Liver (tissue), 8 donors: ENCODE measurements at regions not wholly inside any gene's neighbourhood (a gene's known extent, or its start where the extent isn't known, plus 50 kb on each side); places are given as distances from the start of the nearest gene placed in this dataset.

ENCODE experiments used
- DNase-seq: peaks from one replicate; pipeline ENCODE4 v3.0.0-alpha.2; 2017; ENCODE audit warnings: low spot score
- H3K27ac ChIP-seq, 2 donors: one replicate each; pipeline ENCODE4 v1.7.0; 2013; ENCODE audit warnings: inconsistent platforms in 2 of 2, low read length in 2 of 2, control low read depth in 1 of 2, low read depth in 1 of 2, mild to moderate bottlenecking in 1 of 2
- H3K27me3 ChIP-seq, 4 donors: one replicate each; pipeline versions ENCODE4 v1.6.1 to v1.7.0; 2013; ENCODE audit warnings: low read length in 3 of 4, inconsistent platforms in 1 of 4, mild to moderate bottlenecking in 1 of 4, moderate library complexity in 1 of 4; ENCODE audit not compliant: control insufficient read depth in 4 of 4, insufficient read depth in 4 of 4
- H3K36me3 ChIP-seq, 4 donors: one replicate each; pipeline versions ENCODE4 v1.6.1 to v1.7.0; 2013; ENCODE audit warnings: low read length in 3 of 4, mild to moderate bottlenecking in 3 of 4, low read depth in 1 of 4, moderate library complexity in 1 of 4; ENCODE audit not compliant: control insufficient read depth in 4 of 4, insufficient read depth in 3 of 4
- H3K4me1 ChIP-seq, 4 donors: one replicate each; pipeline versions ENCODE4 v1.6.1 to v1.7.0; 2013; ENCODE audit warnings: low read length in 3 of 4, mild to moderate bottlenecking in 3 of 4, moderate library complexity in 1 of 4; ENCODE audit not compliant: control insufficient read depth in 4 of 4, insufficient read depth in 4 of 4
- H3K4me3 ChIP-seq, 3 donors: one replicate each; pipeline versions ENCODE4 v1.6.1 to v1.7.0; 2013; ENCODE audit warnings: low read length in 3 of 3, control low read depth in 1 of 3, low read depth in 1 of 3, mild to moderate bottlenecking in 1 of 3
- H3K9ac ChIP-seq, 2 donors: one replicate each; pipeline ENCODE4 v1.7.0; 2013; ENCODE audit warnings: low read length in 2 of 2, mild to moderate bottlenecking in 2 of 2, moderate library complexity in 2 of 2, control low read depth in 1 of 2, low read depth in 1 of 2
- H3K9me3 ChIP-seq, 4 donors: one replicate each; pipeline versions ENCODE4 v1.6.1 to v1.7.0; 2013; ENCODE audit warnings: low read length in 3 of 4; ENCODE audit not compliant: control insufficient read depth in 4 of 4
- EGR1 ChIP-seq, 2 donors: IDR thresholded peaks; 2 replicates each; pipeline ENCODE4 v1.6.1; 2016 to 2018; ENCODE audit warnings: antibody characterized with exemption in 2 of 2, low read depth in 2 of 2
- FOXA1 ChIP-seq: IDR thresholded peaks from 2 replicates; pipeline ENCODE4 v1.6.1; 2016; ENCODE audit warnings: antibody characterized with exemption
- FOXA2 ChIP-seq: IDR thresholded peaks from 2 replicates; pipeline ENCODE4 v1.6.1; 2016; ENCODE audit warnings: antibody characterized with exemption
- GABPA ChIP-seq, 2 donors: IDR thresholded peaks in 1 of 2; conservative IDR thresholded peaks in 1 of 2; 2 replicates each; pipeline ENCODE4 v1.6.1; 2016; ENCODE audit warnings: antibody characterized with exemption in 2 of 2, mild to moderate bottlenecking in 1 of 2, moderate library complexity in 1 of 2
- HNF4A ChIP-seq, 2 donors: conservative IDR thresholded peaks; 2 replicates each; pipeline ENCODE4 v1.6.1; 2016; ENCODE audit warnings: antibody characterized with exemption in 2 of 2, mild to moderate bottlenecking in 2 of 2
- HNF4G ChIP-seq: IDR thresholded peaks from 2 replicates; pipeline ENCODE4 v1.6.1; 2016; ENCODE audit warnings: antibody characterized with exemption
- JUND ChIP-seq, 2 donors: IDR thresholded peaks; 2 replicates each; pipeline ENCODE4 v1.6.1; 2016; ENCODE audit warnings: antibody characterized with exemption in 2 of 2
- NR2F2 ChIP-seq: IDR thresholded peaks from 2 replicates; pipeline ENCODE4 v1.6.1; 2016; ENCODE audit warnings: antibody characterized with exemption
- RAD21 ChIP-seq, 2 donors: IDR thresholded peaks; 2 replicates each; pipeline ENCODE4 v1.6.1; 2016; ENCODE audit warnings: antibody characterized with exemption in 2 of 2, mild to moderate bottlenecking in 2 of 2
- RXRA ChIP-seq, 2 donors: IDR thresholded peaks; 2 replicates each; pipeline ENCODE4 v1.6.1; 2017 to 2018; ENCODE audit warnings: antibody characterized with exemption in 2 of 2, mild to moderate bottlenecking in 1 of 2
- SP1 ChIP-seq: IDR thresholded peaks from 2 replicates; pipeline ENCODE4 v1.6.1; 2018; ENCODE audit warnings: antibody characterized with exemption, mild to moderate bottlenecking
- TAF1 ChIP-seq: conservative IDR thresholded peaks from 2 replicates; pipeline ENCODE4 v1.6.1; 2016; ENCODE audit warnings: antibody characterized with exemption, mild to moderate bottlenecking
- YY1 ChIP-seq: IDR thresholded peaks from 2 replicates; pipeline ENCODE4 v1.6.1; 2016; ENCODE audit warnings: antibody characterized with exemption, mild to moderate bottlenecking
- WGBS: extraction: QIAGEN DNeasy Blood & Tissue Kit; methylation state at CpG from one replicate; pipeline ENCODE4 v1.1.7; 2013; 5-methylcytosine and 5-hydroxymethylcytosine counted together
- TF ChIP-seq, protein P1 (sequence below): fragments of 150-350 bp; IDR thresholded peaks from 2 replicates; pipeline ENCODE4 v1.5.1; 2017; ENCODE audit warnings: improper control_type of control experiment, low read depth, low read length; ENCODE audit not compliant: missing input control
- TF ChIP-seq, protein P2 (sequence below): IDR thresholded peaks from 2 replicates; pipeline ENCODE4 v1.6.1; 2016; ENCODE audit warnings: antibody characterized with exemption
- TF ChIP-seq, protein P3 (sequence below): IDR thresholded peaks from 2 replicates; pipeline ENCODE4 v1.6.1; 2016; ENCODE audit warnings: antibody characterized with exemption
- TF ChIP-seq, protein P4 (sequence below): IDR thresholded peaks from 2 replicates; pipeline ENCODE4 v1.6.1; 2016; ENCODE audit warnings: antibody characterized with exemption
- TF ChIP-seq, protein P5 (sequence below): IDR thresholded peaks from 2 replicates; pipeline ENCODE4 v1.6.1; 2016; ENCODE audit warnings: antibody characterized with exemption, mild to moderate bottlenecking
- donor health status: healthy.
- donor health status: healthy.
- donor health status: healthy.
- donor health status: healthy.
- donor health status: healthy.

DNA sequence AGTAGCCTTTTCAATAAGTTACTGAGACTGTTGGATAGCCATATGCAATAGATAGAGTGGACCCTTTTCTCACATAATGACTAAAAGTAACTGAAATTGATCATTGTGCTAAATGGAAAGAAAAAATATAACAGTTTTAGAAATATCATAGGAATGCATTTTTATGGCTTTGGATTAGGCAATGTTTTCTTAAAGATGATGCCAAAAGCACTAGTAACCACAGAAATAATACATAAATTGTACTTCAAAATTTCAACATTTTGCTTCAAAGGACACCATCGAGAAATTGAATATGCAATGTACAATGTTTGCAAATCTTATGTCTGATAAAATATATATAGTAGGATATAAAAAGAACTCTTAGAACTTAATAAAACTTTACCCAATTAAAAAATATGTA is 1267.5 kb upstream of the CDH9 start:
- H3K36me3 ChIP-seq = no peaks in the 10 kb centered on the region
- H3K4me3 ChIP-seq = no peak overlapping the region
- 83% methylated on average over 1 of the region's 1 CpG for WGBS
- peaks cover 0 to 3% (median 2%) of the 10 kb centered on the region in 4 donors for H3K9me3 ChIP-seq
- no peak overlapping the region for H3K9ac ChIP-seq
- H3K27me3 ChIP-seq = no peaks in the 10 kb centered on the region
- TF ChIP-seq, protein P1, sequence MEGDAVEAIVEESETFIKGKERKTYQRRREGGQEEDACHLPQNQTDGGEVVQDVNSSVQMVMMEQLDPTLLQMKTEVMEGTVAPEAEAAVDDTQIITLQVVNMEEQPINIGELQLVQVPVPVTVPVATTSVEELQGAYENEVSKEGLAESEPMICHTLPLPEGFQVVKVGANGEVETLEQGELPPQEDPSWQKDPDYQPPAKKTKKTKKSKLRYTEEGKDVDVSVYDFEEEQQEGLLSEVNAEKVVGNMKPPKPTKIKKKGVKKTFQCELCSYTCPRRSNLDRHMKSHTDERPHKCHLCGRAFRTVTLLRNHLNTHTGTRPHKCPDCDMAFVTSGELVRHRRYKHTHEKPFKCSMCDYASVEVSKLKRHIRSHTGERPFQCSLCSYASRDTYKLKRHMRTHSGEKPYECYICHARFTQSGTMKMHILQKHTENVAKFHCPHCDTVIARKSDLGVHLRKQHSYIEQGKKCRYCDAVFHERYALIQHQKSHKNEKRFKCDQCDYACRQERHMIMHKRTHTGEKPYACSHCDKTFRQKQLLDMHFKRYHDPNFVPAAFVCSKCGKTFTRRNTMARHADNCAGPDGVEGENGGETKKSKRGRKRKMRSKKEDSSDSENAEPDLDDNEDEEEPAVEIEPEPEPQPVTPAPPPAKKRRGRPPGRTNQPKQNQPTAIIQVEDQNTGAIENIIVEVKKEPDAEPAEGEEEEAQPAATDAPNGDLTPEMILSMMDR = no peak
- TF ChIP-seq FOXA1 (no peak), NR2F2 (no peak), EGR1 (IDR thresholded peaks at IDR 0.05; ENCODE audit: low read depth in 2 of 2) (no peak), SP1 (no peak), RXRA (IDR thresholded peaks at IDR 0.05) (no peak), RAD21 (IDR thresholded peaks at IDR 0.05) (no peak), HNF4A (conservative IDR thresholded peaks at IDR 0.05) (no peak), FOXA2 (no peak)
- TF ChIP-seq, protein P2, sequence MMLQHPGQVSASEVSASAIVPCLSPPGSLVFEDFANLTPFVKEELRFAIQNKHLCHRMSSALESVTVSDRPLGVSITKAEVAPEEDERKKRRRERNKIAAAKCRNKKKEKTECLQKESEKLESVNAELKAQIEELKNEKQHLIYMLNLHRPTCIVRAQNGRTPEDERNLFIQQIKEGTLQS = no peak
- TF ChIP-seq, protein P3, sequence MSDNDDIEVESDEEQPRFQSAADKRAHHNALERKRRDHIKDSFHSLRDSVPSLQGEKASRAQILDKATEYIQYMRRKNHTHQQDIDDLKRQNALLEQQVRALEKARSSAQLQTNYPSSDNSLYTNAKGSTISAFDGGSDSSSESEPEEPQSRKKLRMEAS = no peak
- no peaks in the 10 kb centered on the region for H3K4me1 ChIP-seq
- H3K27ac ChIP-seq = no peak overlapping the region
- DNase-seq = no peak

DNA sequence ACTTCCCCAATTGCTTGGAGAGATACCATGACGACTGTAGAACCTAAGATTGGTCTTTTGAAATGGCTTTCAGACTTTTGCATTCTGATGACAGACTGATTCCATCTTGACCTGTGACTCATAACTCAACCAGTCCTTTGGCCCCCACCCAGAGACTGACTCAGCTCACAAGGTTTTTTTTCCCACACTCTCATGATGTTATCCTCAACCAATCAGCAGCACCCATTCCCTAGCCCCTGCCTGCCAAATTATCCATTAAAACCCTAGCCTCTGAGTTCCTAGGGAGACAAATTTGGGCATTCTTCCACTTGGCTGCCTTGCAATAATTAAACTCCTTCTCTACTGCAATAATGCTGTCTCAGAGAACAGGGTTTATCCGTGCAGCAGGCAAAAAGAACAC is 1263.3 kb upstream of the CDH9 start:
- Histone ChIP-seq H3K27ac (no peak overlapping the region), H3K9ac (no peak overlapping the region), H3K27me3 (no peaks in the 10 kb centered on the region), H3K9me3 (peaks cover 0 to 3% (median 2%) of the 10 kb centered on the region in 4 donors), H3K4me1 (no peaks in the 10 kb centered on the region), H3K36me3 (no peaks in the 10 kb centered on the region), H3K4me3 (no peak overlapping the region)
- 30% methylated on average over 2 of the region's 2 CpGs for WGBS
- TF ChIP-seq YY1 (no peak), HNF4A (conservative IDR thresholded peaks at IDR 0.05) (no peak), EGR1 (IDR thresholded peaks at IDR 0.05; ENCODE audit: low read depth in 2 of 2) (no peak), RXRA (IDR thresholded peaks at IDR 0.05) (no peak), SP1 (no peak), FOXA2 (no peak), FOXA1 (no peak), TAF1 (no peak), JUND (IDR thresholded peaks at IDR 0.05) (no peak), RAD21 (IDR thresholded peaks at IDR 0.05) (no peak), GABPA (IDR thresholded peaks at IDR 0.05 in 1 of 2, conservative IDR thresholded peaks at IDR 0.05 in 1 of 2) (no peak), NR2F2 (no peak), HNF4G (no peak)
- TF ChIP-seq, protein P1 = no peak
- TF ChIP-seq, protein P2 = no peak
- TF ChIP-seq, protein P3 = no peak
- TF ChIP-seq, protein P4, sequence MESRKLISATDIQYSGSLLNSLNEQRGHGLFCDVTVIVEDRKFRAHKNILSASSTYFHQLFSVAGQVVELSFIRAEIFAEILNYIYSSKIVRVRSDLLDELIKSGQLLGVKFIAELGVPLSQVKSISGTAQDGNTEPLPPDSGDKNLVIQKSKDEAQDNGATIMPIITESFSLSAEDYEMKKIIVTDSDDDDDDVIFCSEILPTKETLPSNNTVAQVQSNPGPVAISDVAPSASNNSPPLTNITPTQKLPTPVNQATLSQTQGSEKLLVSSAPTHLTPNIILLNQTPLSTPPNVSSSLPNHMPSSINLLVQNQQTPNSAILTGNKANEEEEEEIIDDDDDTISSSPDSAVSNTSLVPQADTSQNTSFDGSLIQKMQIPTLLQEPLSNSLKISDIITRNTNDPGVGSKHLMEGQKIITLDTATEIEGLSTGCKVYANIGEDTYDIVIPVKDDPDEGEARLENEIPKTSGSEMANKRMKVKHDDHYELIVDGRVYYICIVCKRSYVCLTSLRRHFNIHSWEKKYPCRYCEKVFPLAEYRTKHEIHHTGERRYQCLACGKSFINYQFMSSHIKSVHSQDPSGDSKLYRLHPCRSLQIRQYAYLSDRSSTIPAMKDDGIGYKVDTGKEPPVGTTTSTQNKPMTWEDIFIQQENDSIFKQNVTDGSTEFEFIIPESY = no peak
- TF ChIP-seq, protein P5, sequence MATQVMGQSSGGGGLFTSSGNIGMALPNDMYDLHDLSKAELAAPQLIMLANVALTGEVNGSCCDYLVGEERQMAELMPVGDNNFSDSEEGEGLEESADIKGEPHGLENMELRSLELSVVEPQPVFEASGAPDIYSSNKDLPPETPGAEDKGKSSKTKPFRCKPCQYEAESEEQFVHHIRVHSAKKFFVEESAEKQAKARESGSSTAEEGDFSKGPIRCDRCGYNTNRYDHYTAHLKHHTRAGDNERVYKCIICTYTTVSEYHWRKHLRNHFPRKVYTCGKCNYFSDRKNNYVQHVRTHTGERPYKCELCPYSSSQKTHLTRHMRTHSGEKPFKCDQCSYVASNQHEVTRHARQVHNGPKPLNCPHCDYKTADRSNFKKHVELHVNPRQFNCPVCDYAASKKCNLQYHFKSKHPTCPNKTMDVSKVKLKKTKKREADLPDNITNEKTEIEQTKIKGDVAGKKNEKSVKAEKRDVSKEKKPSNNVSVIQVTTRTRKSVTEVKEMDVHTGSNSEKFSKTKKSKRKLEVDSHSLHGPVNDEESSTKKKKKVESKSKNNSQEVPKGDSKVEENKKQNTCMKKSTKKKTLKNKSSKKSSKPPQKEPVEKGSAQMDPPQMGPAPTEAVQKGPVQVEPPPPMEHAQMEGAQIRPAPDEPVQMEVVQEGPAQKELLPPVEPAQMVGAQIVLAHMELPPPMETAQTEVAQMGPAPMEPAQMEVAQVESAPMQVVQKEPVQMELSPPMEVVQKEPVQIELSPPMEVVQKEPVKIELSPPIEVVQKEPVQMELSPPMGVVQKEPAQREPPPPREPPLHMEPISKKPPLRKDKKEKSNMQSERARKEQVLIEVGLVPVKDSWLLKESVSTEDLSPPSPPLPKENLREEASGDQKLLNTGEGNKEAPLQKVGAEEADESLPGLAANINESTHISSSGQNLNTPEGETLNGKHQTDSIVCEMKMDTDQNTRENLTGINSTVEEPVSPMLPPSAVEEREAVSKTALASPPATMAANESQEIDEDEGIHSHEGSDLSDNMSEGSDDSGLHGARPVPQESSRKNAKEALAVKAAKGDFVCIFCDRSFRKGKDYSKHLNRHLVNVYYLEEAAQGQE = no peak
- DNase-seq = no peak
